A549 (cell line): ENCODE measurements at regions not wholly inside any gene's neighbourhood (a gene's known extent, or its start where the extent isn't known, plus 50 kb on each side); places are given as distances from the start of the nearest gene placed in this dataset.

Source experiments
- ATAC-seq, 2 experiments: fragments of 200-7000 bp in 1 of 2; fragments of >200 bp in 1 of 2; cut with Nextera tagmentation in 1 of 2; cut with Tn5 transposase in 1 of 2; 3 replicates each; pipeline versions ENCODE4 v1.8.0 to v1.9.1; 2018 to 2020; ENCODE audit warnings: mild to moderate bottlenecking in 1 of 2, moderate library complexity in 1 of 2
- CTCF ChIA-PET: fragments of 300-600 bp; sonication (Branson Sonifier 250); formaldehyde crosslinking; extraction: SDS; loops from one replicate; lab custom pipeline; 2021; ENCODE audit warnings: antibody characterized with exemption, inconsistent platforms; lab: Yijun Ruan, JAX
- POLR2A ChIA-PET: fragments of 350-600 bp; formaldehyde crosslinking; extraction: SDS; loops from one replicate; lab custom pipeline; 2021; ENCODE audit warnings: antibody characterized with exemption, inconsistent platforms; lab: Yijun Ruan, JAX
- DNase-seq, 2 experiments: peaks; one replicate each; pipeline versions ENCODE4 v3.0.0 to v3.0.0-alpha.2; 2011 to 2016; ENCODE audit warnings: low read depth in 1 of 2, low spot score in 1 of 2
- FAIRE-seq: peaks from 2 replicates; lab custom pipeline; 2011; peaks lifted over from hg19 to GRCh38; lab: Jason Lieb, UNC
- H3K27ac ChIP-seq, 2 experiments: fragments of >200 bp; sonication (Bioruptor Twin); formaldehyde crosslinking; 3 replicates each; pipeline ENCODE4 v1.5.1; 2016 to 2017
- H3K4me1 ChIP-seq: fragments of >200 bp; sonication (Bioruptor Twin); formaldehyde crosslinking; 3 replicates; pipeline ENCODE4 v1.6.1; 2016
- H3K4me2 ChIP-seq: fragments of >200 bp; sonication (Bioruptor Twin); formaldehyde crosslinking; 3 replicates; pipeline ENCODE4 v1.6.1; 2016
- H3K4me3 ChIP-seq: fragments of >200 bp; sonication (Bioruptor Twin); formaldehyde crosslinking; 3 replicates; pipeline ENCODE4 v1.5.1; 2016
- H3K9me3 ChIP-seq: fragments of >200 bp; sonication (Bioruptor Twin); formaldehyde crosslinking; 3 replicates; pipeline ENCODE4 v1.6.1; 2016
- HDAC2 ChIP-seq: fragments of 200-600 bp; sonication (generic); IDR thresholded peaks from 2 replicates; pipeline ENCODE4 v1.6.1; 2016
- HEYL ChIP-seq: fragments of 250-450 bp; sonication (Bioruptor Pico); IDR thresholded peaks from 2 replicates; pipeline ENCODE4 v1.8.0; 2021; ENCODE audit warnings: mild to moderate bottlenecking, moderate library complexity
- HOXA7 ChIP-seq: fragments of 250-450 bp; sonication (Bioruptor Pico); IDR thresholded peaks from 2 replicates; pipeline ENCODE4 v1.5.0; 2020; ENCODE audit warnings: mild to moderate bottlenecking, moderate library complexity
- HOXB5 ChIP-seq: fragments of 250-450 bp; sonication (Bioruptor Pico); IDR thresholded peaks from 2 replicates; pipeline ENCODE4 v1.5.0; 2020; ENCODE audit warnings: mild to moderate bottlenecking, moderate library complexity
- KDM5A ChIP-seq: fragments of 200-600 bp; sonication (generic); IDR thresholded peaks from 2 replicates; pipeline ENCODE4 v1.6.1; 2016; ENCODE audit warnings: antibody characterized with exemption, mild to moderate bottlenecking
- NFE2L2 ChIP-seq: fragments of 150-350 bp; conservative IDR thresholded peaks from 2 replicates; pipeline ENCODE4 v1.6.1; 2014; ENCODE audit warnings: low read length
- NR3C1 ChIP-seq: fragments of >200 bp; sonication (Bioruptor Twin); formaldehyde crosslinking; IDR thresholded peaks from 3 replicates; pipeline ENCODE4 v1.6.1; 2017
- RCOR1 ChIP-seq: fragments of 150-350 bp; IDR thresholded peaks from 2 replicates; pipeline ENCODE4 v1.6.1; 2014; ENCODE audit warnings: antibody characterized with exemption, low read length, low read depth
- RFX5 ChIP-seq: fragments of 450-650 bp; IDR thresholded peaks from 2 replicates; pipeline ENCODE4 v1.7.1; 2014; ENCODE audit warnings: antibody characterized with exemption, mild to moderate bottlenecking, moderate library complexity
- SREBF2 ChIP-seq: fragments of 450-650 bp; IDR thresholded peaks from 2 replicates; pipeline ENCODE4 v1.6.1; 2014; ENCODE audit warnings: mild to moderate bottlenecking, moderate library complexity
- TP53 ChIP-seq: fragments of 250-450 bp; sonication (Bioruptor Pico); IDR thresholded peaks from 2 replicates; pipeline ENCODE4 v1.5.0; 2021; ENCODE audit warnings: mild to moderate bottlenecking, moderate library complexity
- ZNF302 ChIP-seq: fragments of 250-450 bp; sonication (Bioruptor Pico); IDR thresholded peaks from 2 replicates; pipeline ENCODE4 v1.9.0; 2021; ENCODE audit warnings: inconsistent platforms, mild to moderate bottlenecking, moderate library complexity
- ZSCAN20 ChIP-seq: fragments of 250-450 bp; sonication (Bioruptor Pico); IDR thresholded peaks from 2 replicates; pipeline ENCODE4 v1.8.0; 2022; ENCODE audit warnings: mild to moderate bottlenecking, moderate library complexity
- WGBS: methylation state at CpG from one replicate; pipeline ENCODE4 v1.1.6; 2017; ENCODE audit errors: missing lambda C conversion rate; 5-methylcytosine and 5-hydroxymethylcytosine counted together
- TF ChIP-seq, protein P1 (sequence below): fragments of >200 bp; sonication (Bioruptor Twin); formaldehyde crosslinking; IDR thresholded peaks from 3 replicates; pipeline ENCODE4 v1.6.1; 2016
- TF ChIP-seq, protein P2 (sequence below): IDR thresholded peaks from 2 replicates; pipeline ENCODE4 v1.6.1; 2012
- TF ChIP-seq, protein P3 (sequence below): fragments of 150-350 bp; IDR thresholded peaks from 2 replicates; pipeline ENCODE4 v1.6.1; 2014; ENCODE audit warnings: low read depth, mild to moderate bottlenecking, low read length
- TF ChIP-seq, protein P4 (sequence below): fragments of 200-600 bp; sonication (generic); IDR thresholded peaks from 2 replicates; pipeline ENCODE4 v1.6.1; 2016; ENCODE audit warnings: antibody characterized with exemption, mild to moderate bottlenecking, moderate library complexity
- TF ChIP-seq, protein P5 (sequence below): fragments of 250-450 bp; sonication (Bioruptor Pico); IDR thresholded peaks from 2 replicates; pipeline ENCODE4 v1.5.0; 2020; ENCODE audit warnings: low read depth, mild to moderate bottlenecking, moderate library complexity

DNA sequence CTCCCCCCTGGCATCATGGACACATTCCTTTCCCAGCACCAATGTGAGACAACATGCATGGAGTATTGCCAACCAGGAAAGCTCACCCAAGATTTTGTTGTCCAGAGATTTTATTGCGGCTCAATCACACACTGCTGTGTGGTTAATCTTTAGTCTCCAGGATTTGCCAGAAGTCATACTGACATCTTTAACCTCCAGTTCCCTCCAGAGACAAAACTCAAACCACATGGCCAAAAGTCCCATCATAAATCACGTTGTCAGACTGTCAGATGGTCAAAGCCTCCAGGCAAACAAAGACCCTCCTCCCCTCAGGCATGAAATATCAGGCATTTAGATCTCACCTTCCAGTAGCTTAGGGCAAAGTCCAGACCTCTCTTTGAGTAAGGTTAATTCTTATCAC lies 97.3 kb upstream of the OPRM1 start:
- POLR2A ChIA-PET: no interaction called here
- FAIRE-seq: no peak
- Histone ChIP-seq H3K27ac (no peak overlapping the region), H3K4me3 (no peak overlapping the region), H3K4me2 (no peak overlapping the region), H3K4me1 (no peaks in the 10 kb centered on the region), H3K9me3 (no peaks in the 10 kb centered on the region)
- no peak for DNase-seq
- CTCF ChIA-PET: no interaction called here
- ATAC-seq: no peak
- 17% methylated on average over 2 of the region's 2 CpGs for WGBS
- TF ChIP-seq ZSCAN20 (CRISPR knock-in tag) (no peak), RCOR1 (no peak), HEYL (CRISPR knock-in tag) (no peak), ZNF302 (no peak), HOXB5 (CRISPR knock-in tag) (no peak), SREBF2 (no peak), RFX5 (no peak)
- TF ChIP-seq, protein P1, sequence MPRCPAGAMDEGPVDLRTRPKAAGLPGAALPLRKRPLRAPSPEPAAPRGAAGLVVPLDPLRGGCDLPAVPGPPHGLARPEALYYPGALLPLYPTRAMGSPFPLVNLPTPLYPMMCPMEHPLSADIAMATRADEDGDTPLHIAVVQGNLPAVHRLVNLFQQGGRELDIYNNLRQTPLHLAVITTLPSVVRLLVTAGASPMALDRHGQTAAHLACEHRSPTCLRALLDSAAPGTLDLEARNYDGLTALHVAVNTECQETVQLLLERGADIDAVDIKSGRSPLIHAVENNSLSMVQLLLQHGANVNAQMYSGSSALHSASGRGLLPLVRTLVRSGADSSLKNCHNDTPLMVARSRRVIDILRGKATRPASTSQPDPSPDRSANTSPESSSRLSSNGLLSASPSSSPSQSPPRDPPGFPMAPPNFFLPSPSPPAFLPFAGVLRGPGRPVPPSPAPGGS: no peak
- TF ChIP-seq, protein P2, sequence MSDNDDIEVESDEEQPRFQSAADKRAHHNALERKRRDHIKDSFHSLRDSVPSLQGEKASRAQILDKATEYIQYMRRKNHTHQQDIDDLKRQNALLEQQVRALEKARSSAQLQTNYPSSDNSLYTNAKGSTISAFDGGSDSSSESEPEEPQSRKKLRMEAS: no peak

DNA sequence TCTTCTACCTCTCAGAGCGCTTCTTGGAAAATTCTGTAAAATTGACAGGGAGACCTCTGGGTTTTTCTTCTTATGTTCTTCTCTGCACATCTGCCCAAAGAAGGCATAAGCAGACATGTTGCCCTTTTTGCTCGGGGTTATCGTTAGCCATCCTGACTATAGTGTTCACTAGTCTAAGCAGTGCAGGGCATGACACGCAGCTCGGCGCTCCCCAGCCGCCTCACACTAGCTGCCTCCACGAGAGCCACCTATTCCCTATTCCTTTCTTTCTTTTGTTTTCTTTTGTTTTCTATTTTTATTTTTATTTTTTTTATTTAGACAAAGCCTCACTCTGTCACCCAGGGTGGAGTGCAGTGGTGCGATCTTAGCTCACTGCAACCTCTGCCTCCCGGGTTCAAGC lies 100.2 kb upstream of the OPRM1 start:
- WGBS: 43% methylated on average over 10 of the region's 10 CpGs
- no peak for FAIRE-seq
- ChIA-PET POLR2A (no interaction called here), CTCF (no interaction called here)
- Histone ChIP-seq H3K27ac (no peak overlapping the region), H3K9me3 (no peaks in the 10 kb centered on the region), H3K4me3 (no peak overlapping the region), H3K4me2 (no peak overlapping the region), H3K4me1 (no peaks in the 10 kb centered on the region)
- no peak for ATAC-seq
- TF ChIP-seq NFE2L2: no peak
- TF ChIP-seq TP53: no peak
- TF ChIP-seq HEYL (CRISPR knock-in tag): no peak
- TF ChIP-seq RCOR1: no peak
- TF ChIP-seq KDM5A: no peak
- no peak for TF ChIP-seq HDAC2
- TF ChIP-seq, protein P1: no peak
- TF ChIP-seq, protein P3, sequence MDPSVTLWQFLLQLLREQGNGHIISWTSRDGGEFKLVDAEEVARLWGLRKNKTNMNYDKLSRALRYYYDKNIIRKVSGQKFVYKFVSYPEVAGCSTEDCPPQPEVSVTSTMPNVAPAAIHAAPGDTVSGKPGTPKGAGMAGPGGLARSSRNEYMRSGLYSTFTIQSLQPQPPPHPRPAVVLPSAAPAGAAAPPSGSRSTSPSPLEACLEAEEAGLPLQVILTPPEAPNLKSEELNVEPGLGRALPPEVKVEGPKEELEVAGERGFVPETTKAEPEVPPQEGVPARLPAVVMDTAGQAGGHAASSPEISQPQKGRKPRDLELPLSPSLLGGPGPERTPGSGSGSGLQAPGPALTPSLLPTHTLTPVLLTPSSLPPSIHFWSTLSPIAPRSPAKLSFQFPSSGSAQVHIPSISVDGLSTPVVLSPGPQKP: no peak
- no peak for TF ChIP-seq NR3C1
- TF ChIP-seq, protein P4, sequence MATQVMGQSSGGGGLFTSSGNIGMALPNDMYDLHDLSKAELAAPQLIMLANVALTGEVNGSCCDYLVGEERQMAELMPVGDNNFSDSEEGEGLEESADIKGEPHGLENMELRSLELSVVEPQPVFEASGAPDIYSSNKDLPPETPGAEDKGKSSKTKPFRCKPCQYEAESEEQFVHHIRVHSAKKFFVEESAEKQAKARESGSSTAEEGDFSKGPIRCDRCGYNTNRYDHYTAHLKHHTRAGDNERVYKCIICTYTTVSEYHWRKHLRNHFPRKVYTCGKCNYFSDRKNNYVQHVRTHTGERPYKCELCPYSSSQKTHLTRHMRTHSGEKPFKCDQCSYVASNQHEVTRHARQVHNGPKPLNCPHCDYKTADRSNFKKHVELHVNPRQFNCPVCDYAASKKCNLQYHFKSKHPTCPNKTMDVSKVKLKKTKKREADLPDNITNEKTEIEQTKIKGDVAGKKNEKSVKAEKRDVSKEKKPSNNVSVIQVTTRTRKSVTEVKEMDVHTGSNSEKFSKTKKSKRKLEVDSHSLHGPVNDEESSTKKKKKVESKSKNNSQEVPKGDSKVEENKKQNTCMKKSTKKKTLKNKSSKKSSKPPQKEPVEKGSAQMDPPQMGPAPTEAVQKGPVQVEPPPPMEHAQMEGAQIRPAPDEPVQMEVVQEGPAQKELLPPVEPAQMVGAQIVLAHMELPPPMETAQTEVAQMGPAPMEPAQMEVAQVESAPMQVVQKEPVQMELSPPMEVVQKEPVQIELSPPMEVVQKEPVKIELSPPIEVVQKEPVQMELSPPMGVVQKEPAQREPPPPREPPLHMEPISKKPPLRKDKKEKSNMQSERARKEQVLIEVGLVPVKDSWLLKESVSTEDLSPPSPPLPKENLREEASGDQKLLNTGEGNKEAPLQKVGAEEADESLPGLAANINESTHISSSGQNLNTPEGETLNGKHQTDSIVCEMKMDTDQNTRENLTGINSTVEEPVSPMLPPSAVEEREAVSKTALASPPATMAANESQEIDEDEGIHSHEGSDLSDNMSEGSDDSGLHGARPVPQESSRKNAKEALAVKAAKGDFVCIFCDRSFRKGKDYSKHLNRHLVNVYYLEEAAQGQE: no peak
- no peak for TF ChIP-seq HOXA7 (CRISPR knock-in tag)
- TF ChIP-seq, protein P5, sequence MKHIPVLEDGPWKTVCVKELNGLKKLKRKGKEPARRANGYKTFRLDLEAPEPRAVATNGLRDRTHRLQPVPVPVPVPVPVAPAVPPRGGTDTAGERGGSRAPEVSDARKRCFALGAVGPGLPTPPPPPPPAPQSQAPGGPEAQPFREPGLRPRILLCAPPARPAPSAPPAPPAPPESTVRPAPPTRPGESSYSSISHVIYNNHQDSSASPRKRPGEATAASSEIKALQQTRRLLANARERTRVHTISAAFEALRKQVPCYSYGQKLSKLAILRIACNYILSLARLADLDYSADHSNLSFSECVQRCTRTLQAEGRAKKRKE (CRISPR knock-in tag): no peak
- no peak for DNase-seq
